ENCODE measurements at regions not wholly inside any gene's neighbourhood (a gene's known extent, or its start where the extent isn't known, plus 50 kb on each side); places are given as distances from the start of the nearest gene placed in this dataset.

GRCh38 chr10:108327706-108328105 is 1163.2 kb upstream of the SORCS1 start:
- Histone ChIP-seq H3K18ac (ENCODE audit: low read depth, low read length) (no peak overlapping the region), H2AFZ (replicated peaks; ENCODE audit: low read length, poor library complexity) (no peak overlapping the region), H3K23ac (ENCODE audit: low read depth, low read length) (no peak overlapping the region), H4K8ac (ENCODE audit: low read depth in 2 of 2, low read length in 2 of 2) (no peak overlapping the region), H3K56ac (ENCODE audit: extremely low read depth, insufficient read depth, low read length) (no peak overlapping the region), H3K4ac (ENCODE audit: low read depth, low read length) (no peak overlapping the region), H2AK5ac (ENCODE audit: low read depth, low read length) (no peak overlapping the region), H2AK9ac (replicated peaks; ENCODE audit: low read depth, low read length, poor library complexity) (no peak overlapping the region), H4K20me1 (ENCODE audit: insufficient read depth, low read length) (no peaks in the 10 kb centered on the region), H3K9me3 (ENCODE audit: control insufficient read depth, insufficient read depth, low read length) (peaks cover 2% of the 10 kb centered on the region), H3K27ac (ENCODE audit: insufficient read depth, low read length) (no peak overlapping the region), H3K14ac (replicated peaks; ENCODE audit: low read depth, low read length) (no peak overlapping the region), H3K79me1 (ENCODE audit: low read depth in 1 of 2, low read length in 2 of 2) (no peaks in the 10 kb centered on the region), H3K4me1 (ENCODE audit: control insufficient read depth, insufficient read depth, low read length) (no peaks in the 10 kb centered on the region), H4K91ac (ENCODE audit: insufficient read depth, low read depth, low read length) (no peak overlapping the region), H4K5ac (ENCODE audit: low read depth, low read length) (no peak overlapping the region), H3K9ac (ENCODE audit: low read depth, low read length) (no peak overlapping the region), H2BK120ac (ENCODE audit: low read depth, low read length) (no peak overlapping the region), H2BK15ac (ENCODE audit: low read depth, low read length) (no peak overlapping the region), H3K36me3 (ENCODE audit: control insufficient read depth, insufficient read depth, low read length) (no peaks in the 10 kb centered on the region), H2BK20ac (ENCODE audit: low read depth, low read length) (no peak overlapping the region), H3K9me1 (ENCODE audit: insufficient read depth, low read length) (no peaks in the 10 kb centered on the region), H3K4me3 (ENCODE audit: insufficient read depth, low read depth, low read length) (no peak overlapping the region), H2BK5ac (ENCODE audit: low read depth, low read length, poor library complexity, severe bottlenecking) (no peak overlapping the region), H3K27me3 (ENCODE audit: control insufficient read depth, insufficient read depth, low read length) (no peaks in the 10 kb centered on the region), H3K4me2 (ENCODE audit: low read depth, low read length) (no peak overlapping the region)
- POLR2A ChIA-PET (ENCODE audit: unreplicated experiment): no interaction called here
- dilution Hi-C loops (cut with HindIII; ENCODE audit: low sequenced_read_pairs, unreplicated experiment) (no loop called here), in situ Hi-C loops (cut with MboI; ENCODE audit: low sequenced_read_pairs) (no loop called here), intact Hi-C loops (cut with micrococcal nuclease) (no loop called here)
- CTCF ChIA-PET: no interaction called here
- 100% methylated on average over 2 of the region's 3 CpGs; no CpG with 5 or more reads in 1 of the 2 experiments for WGBS, 2 experiments (ENCODE audit: extremely low coverage in 2 of 2, insufficient read length in 1 of 2)
- TF ChIP-seq MAZ (IDR thresholded peaks at IDR 0.05; ENCODE audit: borderline replicate concordance, low read depth, low read length): no peak
- TF ChIP-seq MXI1 (IDR thresholded peaks at IDR 0.05; ENCODE audit: borderline replicate concordance, low read depth, low read length): no peak
- no peak for TF ChIP-seq RCOR1 (IDR thresholded peaks at IDR 0.05; ENCODE audit: insufficient replicate concordance, low read length)
- no peak for TF ChIP-seq USF2 (IDR thresholded peaks at IDR 0.05; ENCODE audit: low read depth, low read length)
- TF ChIP-seq RAD21 (IDR thresholded peaks at IDR 0.05; ENCODE audit: low read length): no peak
- no peak for TF ChIP-seq POLR2A (IDR thresholded peaks at IDR 0.05; ENCODE audit: low read depth, low read length)
- no peak for TF ChIP-seq SMC3 (IDR thresholded peaks at IDR 0.05; ENCODE audit: low read depth, low read length)
- TF ChIP-seq FOS (IDR thresholded peaks at IDR 0.05; ENCODE audit: low read depth, low read length): no peak
- no peak for TF ChIP-seq BHLHE40 (IDR thresholded peaks at IDR 0.05; ENCODE audit: low read depth, low read length)
- no peak for TF ChIP-seq MAFK (IDR thresholded peaks at IDR 0.05; ENCODE audit: low read depth, low read length)
- TF ChIP-seq CHD1 (IDR thresholded peaks at IDR 0.05; ENCODE audit: low read depth, low read length): no peak
- no peak for TF ChIP-seq NFE2L2 (IDR thresholded peaks at IDR 0.05; ENCODE audit: low read depth, low read length)
- TF ChIP-seq ELK1 (IDR thresholded peaks at IDR 0.05; ENCODE audit: borderline replicate concordance, low read depth, low read length): no peak
- no peak for TF ChIP-seq CEBPB (IDR thresholded peaks at IDR 0.05; ENCODE audit: low read depth, low read length)
- TF ChIP-seq RFX5 (IDR thresholded peaks at IDR 0.05; ENCODE audit: low read depth, low read length): no peak
- no peak for TF ChIP-seq CTCF (conservative IDR thresholded peaks at IDR 0.05; ENCODE audit: low read depth, low read length)
- no TSS peak for BruUV-seq (replicated peaks)
- DNase-seq (peak; percentile 1), ATAC-seq (ENCODE audit: low read depth) (no peak)

Measured in IMR-90 (cell line).